B cell (primary cell): ENCODE measurements at regions not wholly inside any gene's neighbourhood (a gene's known extent, or its start where the extent isn't known, plus 50 kb on each side); places are given as distances from the start of the nearest gene placed in this dataset.

Experiments used
- ATAC-seq: fragments of 200-7000 bp; cut with Tn5 transposase; one replicate; pipeline ENCODE4 v1.10.0; 2021; ENCODE audit warnings: low read depth, mild to moderate bottlenecking, moderate number of reproducible peaks, moderate library complexity
- CTCF ChIA-PET: fragments of 350-600 bp; sonication (Branson Sonifier 250); formaldehyde crosslinking; loops from one replicate; lab custom pipeline; 2021; ENCODE audit warnings: antibody characterized with exemption, inconsistent platforms; lab: Charles Lee
- POLR2A ChIA-PET: fragments of 350-600 bp; sonication (Branson Sonifier 250); formaldehyde crosslinking; loops from one replicate; lab custom pipeline; 2021; ENCODE audit warnings: antibody characterized with exemption; lab: Charles Lee
- DNase-seq: peaks from one replicate; pipeline ENCODE4 v3.0.0; 2013
- H2AFZ ChIP-seq: 2 replicates; pipeline ENCODE4 v1.6.1; 2012; ENCODE audit warnings: mild to moderate bottlenecking, low read depth, low read length; ENCODE audit not compliant: insufficient read depth, poor library complexity, severe bottlenecking
- H3K27ac ChIP-seq, 2 donors: 1 replicate in 1 of 2; 2 replicates in 1 of 2; pipeline ENCODE4 v1.5.1; 2012 to 2013; ENCODE audit warnings: low read length in 2 of 2, mild to moderate bottlenecking in 2 of 2, moderate library complexity in 1 of 2
- H3K27me3 ChIP-seq, 4 experiments: fragments of 200-600 bp in 1 of 4; sonication (generic) in 1 of 4; replicated peaks in 1 of 4; 1 replicate in 2 of 4; 2 replicates in 2 of 4; pipeline versions ENCODE4 v1.6.1 to v1.7.0; 2013 to 2016; ENCODE audit warnings: low read length in 3 of 4, mild to moderate bottlenecking in 2 of 4, mixed read lengths in 1 of 4, moderate library complexity in 1 of 4; ENCODE audit not compliant: insufficient read depth in 4 of 4, control insufficient read depth in 3 of 4; ENCODE audit errors: control extremely low read depth in 1 of 4
- H3K36me3 ChIP-seq, 2 experiments: replicated peaks in 1 of 2; 1 replicate in 1 of 2; 2 replicates in 1 of 2; pipeline versions ENCODE4 v1.6.1 to v1.7.1; 2013; ENCODE audit warnings: low read length in 1 of 2; ENCODE audit not compliant: insufficient read depth in 2 of 2, control insufficient read depth in 1 of 2; ENCODE audit errors: control extremely low read depth in 1 of 2, extremely low read depth in 1 of 2
- H3K4me1 ChIP-seq, 2 donors: fragments of 200-600 bp in 1 of 2; sonication (generic) in 1 of 2; 1 replicate in 1 of 2; 2 replicates in 1 of 2; pipeline versions ENCODE4 v1.5.1 to v1.6.1; 2013 to 2017; ENCODE audit warnings: low read length in 2 of 2; ENCODE audit not compliant: control insufficient read depth in 2 of 2, insufficient read depth in 2 of 2
- H3K4me2 ChIP-seq: replicated peaks from 2 replicates; pipeline ENCODE3; 2012; ENCODE audit warnings: mild to moderate bottlenecking, low read depth, low read length; ENCODE audit not compliant: poor library complexity, severe bottlenecking
- H3K4me3 ChIP-seq, 5 experiments: fragments of 200-600 bp in 1 of 5; sonication (generic) in 1 of 5; 1 replicate in 3 of 5; 2 replicates in 2 of 5; pipeline versions ENCODE4 v1.5.1 to v1.7.0; 2011 to 2016; ENCODE audit warnings: low read length in 4 of 5, mild to moderate bottlenecking in 4 of 5, low read depth in 2 of 5, control low read depth in 1 of 5, moderate library complexity in 1 of 5; ENCODE audit not compliant: insufficient read depth in 1 of 5; ENCODE audit errors: control extremely low read depth in 1 of 5, extremely low read depth in 1 of 5
- H3K79me2 ChIP-seq: fragments of 200-600 bp; sonication (generic); one replicate; pipeline ENCODE4 v1.6.0; 2016; ENCODE audit warnings: low read length; ENCODE audit not compliant: control insufficient read depth, insufficient read depth
- H3K9ac ChIP-seq: fragments of 200-600 bp; sonication (generic); 2 replicates; pipeline ENCODE4 v1.6.1; 2017; ENCODE audit warnings: mild to moderate bottlenecking, low read length, moderate library complexity
- H3K9me3 ChIP-seq, 3 donors: one replicate each; pipeline versions ENCODE4 v1.6.1 to v1.7.1; 2013; ENCODE audit warnings: low read length in 2 of 3; ENCODE audit not compliant: control insufficient read depth in 2 of 3, insufficient read depth in 1 of 3; ENCODE audit errors: control extremely low read depth in 1 of 3
- H4K20me1 ChIP-seq: 2 replicates; pipeline ENCODE4 v1.6.0; 2012; ENCODE audit warnings: mild to moderate bottlenecking, low read length; ENCODE audit not compliant: insufficient read depth, control insufficient read depth, poor library complexity, severe bottlenecking
- H3K27ac Mint-ChIP-seq: one replicate; pipeline ENCODE4 v1.8.0; 2021; ENCODE audit warnings: mixed read lengths
- H3K27me3 Mint-ChIP-seq: one replicate; pipeline ENCODE4 v1.8.0; 2021; ENCODE audit warnings: mixed read lengths
- H3K4me1 Mint-ChIP-seq: one replicate; pipeline ENCODE4 v1.8.0; 2021; ENCODE audit warnings: mixed read lengths
- H3K4me3 Mint-ChIP-seq: one replicate; pipeline ENCODE4 v1.8.0; 2021; ENCODE audit warnings: mixed read lengths
- H3K9me3 Mint-ChIP-seq: one replicate; pipeline ENCODE4 v1.8.0; 2022; ENCODE audit warnings: mixed read lengths; ENCODE audit not compliant: insufficient read depth
- CTCF ChIP-seq: fragments of 200-600 bp; IDR thresholded peaks from one replicate; pipeline ENCODE4 v1.8.0; 2022; ENCODE audit warnings: antibody characterized with exemption, mild to moderate bottlenecking
- EZH2 ChIP-seq: IDR thresholded peaks from 2 replicates; pipeline ENCODE4 v1.6.1; 2012; ENCODE audit warnings: borderline replicate concordance, low read depth, mild to moderate bottlenecking, moderate library complexity, low read length; ENCODE audit not compliant: insufficient read depth, poor library complexity, severe bottlenecking
- WGBS: methylation state at CpG from one replicate; pipeline ENCODE4 v1.1.5; 2013; ENCODE audit warnings: missing lambda C conversion rate; ENCODE audit not compliant: insufficient coverage; 5-methylcytosine and 5-hydroxymethylcytosine counted together
- intact Hi-C: fragments of 100-400 bp; cut with micrococcal nuclease; formaldehyde crosslinking; loops from one replicate; pipeline ENCODE4 v1.10.0; 2022

- ChIA-PET POLR2A (no interaction called here), CTCF (no interaction called here)
- TF ChIP-seq EZH2 (no peak), CTCF (no peak)
- no peak overlapping the region for H3K27ac Mint-ChIP-seq
- no peaks in the 10 kb centered on the region for H3K36me3 ChIP-seq
- H3K9me3 ChIP-seq, result no peaks in the 10 kb centered on the region
- H2AFZ ChIP-seq, result no peak overlapping the region
- H3K4me3 Mint-ChIP-seq, result no peak overlapping the region
- no peaks in the 10 kb centered on the region for H4K20me1 ChIP-seq
- WGBS, result 100% methylated on average over 2 of the region's 3 CpGs
- intact Hi-C loops, result no loop called here
- DNase-seq, result no peak
- H3K27me3 Mint-ChIP-seq, result peaks cover 13% of the 10 kb centered on the region
- peaks cover 0 to 6% (median 0%) of the 10 kb centered on the region in 4 experiments for H3K27me3 ChIP-seq
- H3K79me2 ChIP-seq, result no peaks in the 10 kb centered on the region
- H3K27ac ChIP-seq, result no peak overlapping the region
- no peak overlapping the region for H3K4me2 ChIP-seq
- H3K4me3 ChIP-seq, result no peak overlapping the region
- no peaks in the 10 kb centered on the region for H3K4me1 Mint-ChIP-seq
- ATAC-seq, result no peak
- H3K9ac ChIP-seq, result no peak overlapping the region
- no peaks in the 10 kb centered on the region for H3K4me1 ChIP-seq
- no peaks in the 10 kb centered on the region for H3K9me3 Mint-ChIP-seq
Observed at GRCh38 chr13:44651724-44652123, 75.6 kb upstream of the TSC22D1 start.

- no peaks in the 10 kb centered on the region for H3K79me2 ChIP-seq
- CTCF ChIA-PET, result interaction anchor here (0.7 to 1.1 kb wide), 3 partner anchors 131 to 395 kb away, joined by 3 to 8 read pairs (median 3); no protein-coding TSS in a partner anchor
- no peak overlapping the region for H3K4me3 ChIP-seq
- no peak overlapping the region for H3K9ac ChIP-seq
- DNase-seq, result no peak
- intact Hi-C loops, result no loop called here
- TF ChIP-seq CTCF (no peak), EZH2 (no peak)
- no peaks in the 10 kb centered on the region for H4K20me1 ChIP-seq
- H3K27ac Mint-ChIP-seq, result no peak overlapping the region
- no peaks in the 10 kb centered on the region for H3K36me3 ChIP-seq
- H3K4me1 Mint-ChIP-seq, result no peaks in the 10 kb centered on the region
- ATAC-seq, result no peak
- H3K9me3 Mint-ChIP-seq, result no peaks in the 10 kb centered on the region
- H3K4me3 Mint-ChIP-seq, result no peak overlapping the region
- no peaks in the 10 kb centered on the region for H3K9me3 ChIP-seq
- POLR2A ChIA-PET, result no interaction called here
- H2AFZ ChIP-seq, result no peak overlapping the region
- no peaks in the 10 kb centered on the region for H3K4me1 ChIP-seq
- H3K27ac ChIP-seq, result no peak overlapping the region
- H3K27me3 ChIP-seq, result peaks cover 0 to 6% (median 0%) of the 10 kb centered on the region in 4 experiments
- WGBS, result 57% methylated on average over 1 of the region's 2 CpGs
- peaks cover 15% of the 10 kb centered on the region for H3K27me3 Mint-ChIP-seq
- no peak overlapping the region for H3K4me2 ChIP-seq
Observed at GRCh38 chr13:44651209-44651608, 75.1 kb upstream of the TSC22D1 start.
